Endothelial cell of umbilical vein (primary cell): ENCODE measurements at regions not wholly inside any gene's neighbourhood (a gene's known extent, or its start where the extent isn't known, plus 50 kb on each side); places are given as distances from the start of the nearest gene placed in this dataset.

ENCODE experiments used
- CTCF ChIP-seq, 2 donors: IDR thresholded peaks; 1 replicate in 1 of 2; 2 replicates in 1 of 2; pipeline ENCODE4 v1.5.1; 2011; ENCODE audit warnings: low read length in 2 of 2, mild to moderate bottlenecking in 2 of 2, moderate library complexity in 2 of 2, control low read depth in 1 of 2, inconsistent platforms in 1 of 2, low read depth in 1 of 2; ENCODE audit not compliant: insufficient read depth in 1 of 2; ENCODE audit errors: extremely low read depth in 1 of 2
- EZH2 ChIP-seq: IDR thresholded peaks from 2 replicates; pipeline ENCODE4 v1.6.1; 2012; ENCODE audit warnings: borderline replicate concordance, low read depth, mild to moderate bottlenecking, moderate library complexity, low read length, inconsistent platforms; ENCODE audit not compliant: severe bottlenecking
- JUN ChIP-seq: IDR thresholded peaks from 2 replicates; pipeline ENCODE4 v1.6.1; 2011; ENCODE audit warnings: borderline replicate concordance, low read depth; ENCODE audit not compliant: insufficient read length, insufficient read depth
- MAX ChIP-seq: IDR thresholded peaks from 2 replicates; pipeline ENCODE4 v1.6.1; 2011; ENCODE audit not compliant: insufficient read depth, insufficient read length
- MYC ChIP-seq: IDR thresholded peaks from one replicate; pipeline ENCODE4 v1.6.1; 2011; ENCODE audit warnings: mild to moderate bottlenecking, low read depth, low read length
- POLR2A ChIP-seq: IDR thresholded peaks from 2 replicates; pipeline ENCODE4 v1.6.1; 2012; ENCODE audit warnings: low read depth, mild to moderate bottlenecking, control low read depth, low read length
- POLR2AphosphoS5 ChIP-seq: IDR thresholded peaks from 2 replicates; pipeline ENCODE4 v1.6.1; 2012; ENCODE audit warnings: low read depth, mild to moderate bottlenecking, control low read depth, low read length, moderate library complexity; ENCODE audit not compliant: insufficient read depth

GRCh38 chr5:143898381-143898780 lies 86.4 kb downstream of the HMHB1 start:
- TF ChIP-seq CTCF (IDR thresholded peaks at IDR 0.05; ENCODE audit: extremely low read depth in 1 of 2, insufficient read depth in 1 of 2, low read depth in 1 of 2, low read length in 2 of 2), result no peak
- TF ChIP-seq POLR2AphosphoS5, result no peak
- TF ChIP-seq POLR2A, result no peak
- TF ChIP-seq MAX, result no peak
- TF ChIP-seq MYC, result no peak
- no peak for TF ChIP-seq EZH2
- no peak for TF ChIP-seq JUN
